Stimulated activated CD8-positive, alpha-beta memory T cell treated with anti-CD3 and anti-CD28 coated beads, Interleukin-4, amount 100 ng/mL, for 24 hours (primary cell): ENCODE measurements at regions not wholly inside any gene's neighbourhood (a gene's known extent, or its start where the extent isn't known, plus 50 kb on each side); places are given as distances from the start of the nearest gene placed in this dataset.
"Not testable (repeated sequence)": the region's sequence is repeated elsewhere in the genome, so short reads cannot be mapped to it uniquely, and the experiment has no call there.

Source experiments
- DNase-seq: peaks from one replicate; pipeline ENCODE4 v3.0.0-alpha.2; 2020; ENCODE audit warnings: low read depth

DNA sequence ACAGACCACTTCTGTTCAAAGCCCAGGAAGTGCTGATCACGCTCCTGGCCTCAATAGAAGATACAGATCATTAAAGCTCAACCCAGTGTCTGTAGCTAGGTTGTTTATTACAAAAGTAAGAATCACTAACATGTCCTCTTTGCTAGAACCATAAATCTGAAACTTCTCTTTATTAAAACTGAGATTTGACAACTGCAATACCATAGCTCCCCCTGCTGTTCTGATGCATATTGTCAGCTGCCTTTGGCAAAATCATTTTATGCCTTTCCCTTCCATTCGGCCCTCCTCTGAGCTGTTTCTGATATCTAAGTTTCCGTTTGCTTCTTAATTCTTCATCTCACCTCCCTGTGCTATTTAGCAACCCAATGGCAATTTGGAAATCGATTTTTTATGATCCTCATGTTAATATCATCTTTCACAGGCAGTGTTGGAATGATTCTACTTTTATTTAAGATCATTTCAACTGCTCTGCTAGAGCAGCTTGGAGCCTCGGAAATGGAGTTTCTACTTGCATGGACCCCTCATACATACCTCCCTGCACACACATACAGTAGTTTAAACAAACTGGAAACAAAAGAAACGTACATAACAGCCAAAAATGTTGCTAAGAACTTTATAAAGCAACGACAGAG lies 998.8 kb downstream of the MAT2B start:
- DNase-seq = no peak

DNA sequence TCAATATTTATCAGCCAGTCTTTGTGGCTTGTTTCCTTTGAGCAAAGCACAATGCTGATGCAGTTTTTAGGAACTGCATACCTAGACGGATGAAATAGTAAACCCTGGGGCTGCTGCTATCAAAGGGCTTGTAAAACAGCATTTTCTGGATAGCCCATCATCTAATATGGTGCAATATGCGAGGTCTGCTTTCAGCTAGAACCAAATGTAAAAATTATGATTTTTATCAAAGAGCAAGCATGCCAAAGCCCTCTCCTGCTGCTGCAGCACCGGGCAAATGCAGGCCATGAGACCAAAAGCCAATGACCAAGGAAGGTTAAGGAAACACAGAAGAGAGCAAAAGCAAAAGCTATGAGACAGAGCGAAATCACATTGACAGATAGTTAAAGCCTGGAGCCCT lies 1000.4 kb downstream of the MAT2B start:
- DNase-seq = no peak

DNA sequence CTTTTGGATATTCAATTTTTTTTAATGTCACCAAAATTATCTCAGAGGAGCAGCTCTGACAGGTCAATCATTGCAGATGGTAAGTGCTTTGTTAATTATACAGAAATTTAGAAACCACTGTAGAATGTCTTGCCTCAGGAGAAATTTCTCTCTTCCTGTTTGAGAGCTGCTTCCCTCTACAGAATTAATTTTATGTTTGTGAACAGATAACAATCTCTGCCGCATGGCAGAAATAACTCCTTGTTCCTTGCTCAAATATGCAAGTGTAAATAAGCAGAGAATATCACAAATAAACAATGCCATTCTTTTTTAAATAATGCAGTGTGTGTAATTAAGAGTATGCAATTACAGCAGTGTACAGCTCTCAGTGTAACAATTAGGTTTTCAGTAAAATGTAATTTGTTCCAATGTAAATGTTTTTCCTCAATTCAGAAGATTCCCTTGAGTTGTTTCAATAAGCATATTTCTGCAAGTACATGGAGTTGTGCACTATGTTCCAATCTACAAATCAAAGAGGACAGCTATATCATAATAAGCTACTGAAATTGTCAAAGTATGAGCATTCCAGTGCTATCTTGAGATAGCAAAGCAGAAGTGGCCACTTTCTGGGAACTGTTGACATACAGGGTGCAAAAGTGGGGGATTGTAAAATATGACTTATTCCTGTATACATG lies 1012.8 kb downstream of the MAT2B start:
- no peak for DNase-seq

DNA sequence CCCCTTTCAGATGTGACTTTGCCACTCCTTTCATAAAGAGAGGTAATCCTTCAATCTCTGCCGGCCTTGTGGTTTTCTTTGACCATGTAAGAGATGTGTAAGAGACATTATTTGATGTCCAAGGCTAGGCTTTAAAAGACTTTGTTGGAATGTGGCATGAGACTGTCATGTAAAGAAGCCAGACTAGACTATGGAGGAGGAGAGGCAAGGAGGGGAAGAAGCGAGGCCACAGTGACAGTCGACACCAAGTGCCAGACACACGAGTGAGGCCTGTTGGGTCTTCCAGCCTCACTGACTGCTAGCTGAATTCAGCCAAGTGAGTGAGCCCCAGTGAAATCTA lies 1013.3 kb downstream of the MAT2B start:
- no peak for DNase-seq

DNA sequence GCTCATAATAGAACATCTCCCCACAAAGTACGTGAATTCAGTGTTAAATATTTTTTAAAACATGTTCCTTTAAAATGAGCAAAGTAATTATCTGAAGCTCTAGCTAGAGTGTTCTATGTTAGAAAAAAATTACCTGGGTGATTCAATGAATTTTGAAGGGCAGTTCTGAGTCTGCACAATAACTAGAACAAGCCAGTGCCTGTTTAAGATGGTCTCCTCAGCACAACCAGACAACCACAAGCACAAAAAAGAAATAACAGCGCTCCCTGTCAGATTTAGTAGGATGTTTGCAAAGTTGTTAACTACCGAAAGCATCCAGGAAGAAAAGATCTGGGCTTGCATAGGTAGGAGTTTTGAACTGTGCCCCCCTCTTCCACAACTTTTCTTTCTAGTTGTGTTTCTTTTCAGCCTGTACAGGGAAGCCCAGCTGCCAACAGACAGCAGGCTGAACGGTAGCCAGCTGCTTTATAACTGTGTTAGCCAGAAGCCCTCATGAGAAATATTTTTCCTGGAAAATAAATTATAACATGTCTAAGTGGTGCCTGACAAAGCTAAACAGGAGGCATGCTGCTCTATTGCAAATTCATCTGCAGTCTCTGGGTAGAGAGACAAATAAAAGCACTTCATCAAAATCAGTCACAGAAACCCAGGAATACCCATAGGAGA lies 1026.9 kb downstream of the MAT2B start:
- no peak for DNase-seq

DNA sequence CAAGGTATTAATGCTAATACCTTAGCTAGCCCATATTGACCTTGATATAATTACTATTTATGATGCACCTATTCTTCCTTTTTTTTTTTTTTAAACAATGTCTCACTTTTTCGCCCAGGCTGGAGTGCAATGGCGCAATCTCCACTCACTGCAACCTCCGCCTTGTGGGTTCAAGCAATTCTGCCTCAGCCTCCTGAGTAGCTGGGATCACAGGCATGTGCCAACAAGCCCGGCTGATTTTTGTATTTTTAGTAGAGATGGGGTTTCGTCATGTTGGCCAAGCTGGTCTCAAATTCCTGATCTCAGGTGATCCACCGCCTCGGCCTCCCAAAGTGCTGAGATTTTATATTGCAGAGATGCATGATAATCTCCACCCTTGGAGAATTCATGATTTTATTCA lies 1028.0 kb downstream of the MAT2B start:
- DNase-seq = not testable (repeated sequence)

DNA sequence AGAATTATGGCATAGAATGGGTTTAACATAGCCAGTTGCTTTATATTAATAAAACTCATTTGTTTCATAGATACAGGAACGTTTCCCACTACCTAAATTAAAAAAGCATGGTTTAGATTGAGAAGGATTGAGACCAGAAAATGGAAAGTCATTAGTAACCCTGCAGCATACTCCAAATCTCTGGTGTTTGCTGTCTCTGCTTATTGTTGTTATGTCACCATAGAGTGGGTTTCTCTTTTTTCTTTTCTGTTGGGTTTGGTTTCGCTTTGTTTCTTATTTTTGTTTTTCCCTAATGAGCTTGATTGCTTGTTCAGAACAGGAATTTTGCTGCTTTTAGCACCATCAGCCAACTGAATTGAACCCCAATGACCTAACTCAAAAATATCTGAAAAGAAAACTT lies 1034.8 kb downstream of the MAT2B start:
- no peak for DNase-seq

DNA sequence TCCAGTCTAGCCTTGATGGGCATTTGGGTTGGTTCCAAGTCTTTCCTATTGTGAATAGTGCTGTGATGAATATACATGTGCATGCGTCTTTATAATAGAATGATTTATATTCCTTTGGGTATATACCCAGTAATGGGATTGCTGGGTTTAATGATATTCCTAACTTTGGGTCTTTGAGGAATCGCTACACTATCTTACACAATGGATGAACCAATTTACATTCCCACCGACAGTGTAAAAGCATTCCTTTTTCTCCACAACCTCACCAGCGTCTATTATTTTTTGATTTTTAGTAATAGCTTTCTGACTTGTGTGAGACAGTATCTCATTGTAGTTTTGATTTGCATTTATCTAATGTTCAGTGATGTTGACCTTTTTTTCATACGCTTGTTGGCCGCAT lies 1040.1 kb downstream of the MAT2B start:
- DNase-seq = no peak

DNA sequence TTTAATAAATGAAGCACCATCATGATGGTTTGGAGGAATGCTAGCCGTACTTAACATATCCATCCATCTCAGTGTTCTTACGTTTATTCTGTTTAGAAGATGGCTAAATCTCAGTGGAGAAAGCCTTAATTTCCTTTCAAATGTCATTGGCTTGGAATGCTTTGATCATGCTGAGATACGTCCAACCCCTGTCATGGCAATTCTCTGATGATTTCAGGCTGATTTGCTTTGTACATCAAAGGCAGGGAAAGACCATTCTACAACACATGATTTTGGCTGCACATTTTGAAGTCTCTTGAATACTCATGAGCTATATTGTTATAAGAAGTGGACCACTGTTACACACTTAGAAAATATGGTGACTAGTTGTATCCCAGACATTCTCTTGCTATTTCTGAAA lies 1048.4 kb downstream of the MAT2B start:
- DNase-seq = no peak

DNA sequence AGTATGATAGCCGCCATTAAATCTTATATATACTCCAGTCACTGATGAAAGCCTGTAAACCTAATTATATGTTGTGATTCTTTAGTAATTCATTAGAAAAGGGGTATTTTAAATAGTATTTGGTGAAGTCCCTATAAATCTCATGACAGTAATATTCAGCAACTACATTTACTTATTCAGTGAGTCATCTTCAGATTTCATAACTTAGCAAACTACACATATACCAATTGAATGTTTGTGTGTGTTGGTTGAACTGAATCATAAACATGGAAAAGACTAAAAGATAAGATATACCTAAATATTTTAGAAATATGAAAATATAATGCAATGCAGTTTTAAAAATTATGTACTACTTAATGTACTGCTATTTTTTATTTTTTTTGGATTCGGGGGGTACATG lies 1050.4 kb downstream of the MAT2B start:
- DNase-seq = no peak

DNA sequence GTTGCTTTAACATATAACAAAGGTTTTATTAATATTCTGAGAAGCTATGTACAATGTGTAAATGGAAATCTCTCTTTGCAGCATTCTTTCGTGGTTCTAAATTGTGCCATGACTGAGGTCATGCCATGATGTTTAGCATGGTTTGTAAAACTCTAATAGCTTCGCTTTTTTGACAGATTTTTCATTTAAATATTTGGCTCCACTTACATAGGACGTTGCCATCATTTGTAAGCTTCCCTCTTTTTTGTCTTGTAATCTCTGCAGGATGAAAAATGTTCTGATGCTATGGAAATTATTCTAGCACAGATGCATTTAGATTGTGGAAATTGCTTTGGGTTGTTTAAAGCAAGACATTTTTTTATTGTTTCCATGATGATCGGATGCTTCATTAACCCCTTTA lies 1054.8 kb downstream of the MAT2B start:
- no peak for DNase-seq

DNA sequence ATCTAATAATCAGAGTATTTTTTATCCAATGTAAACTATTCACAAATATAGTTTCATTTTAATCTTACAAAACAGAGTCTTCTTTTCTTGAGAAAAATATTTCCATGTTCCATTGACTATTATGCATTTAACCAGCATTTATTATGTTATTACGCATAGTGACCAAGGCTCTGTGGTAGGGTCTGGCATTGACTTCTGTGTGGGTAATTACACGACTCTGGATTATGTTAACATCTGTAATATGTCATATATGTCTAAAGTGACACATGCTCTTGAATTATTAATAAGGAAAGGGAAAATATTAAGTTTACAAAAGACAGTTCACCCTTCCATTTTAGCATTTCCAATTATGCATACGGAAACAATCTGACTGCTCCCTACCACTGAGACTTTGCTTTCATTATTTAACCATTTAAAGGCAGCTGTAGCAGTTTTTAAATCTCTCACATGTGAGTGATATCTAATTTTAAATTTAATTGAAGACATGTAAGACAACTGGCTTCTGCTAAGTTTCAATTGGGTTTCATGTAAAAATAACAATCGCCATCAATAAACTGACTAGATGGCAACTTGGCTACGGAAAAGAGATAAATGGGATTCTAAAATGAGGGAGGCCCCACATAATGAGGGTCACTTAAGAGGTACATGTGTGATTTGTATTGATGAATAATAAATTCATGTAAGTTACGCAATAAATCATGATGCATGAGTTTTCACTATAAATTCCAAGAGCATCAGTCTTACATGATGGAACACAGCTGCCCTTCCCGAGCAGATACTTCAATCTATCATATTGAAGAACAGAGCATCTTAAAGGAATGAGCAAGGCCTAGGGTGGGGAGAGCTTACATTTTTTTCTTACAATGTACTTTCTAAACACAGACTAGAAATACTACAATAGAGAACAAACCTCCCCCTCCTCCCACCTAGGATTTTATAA lies 1056.8 kb downstream of the MAT2B start:
- DNase-seq = no peak

DNA sequence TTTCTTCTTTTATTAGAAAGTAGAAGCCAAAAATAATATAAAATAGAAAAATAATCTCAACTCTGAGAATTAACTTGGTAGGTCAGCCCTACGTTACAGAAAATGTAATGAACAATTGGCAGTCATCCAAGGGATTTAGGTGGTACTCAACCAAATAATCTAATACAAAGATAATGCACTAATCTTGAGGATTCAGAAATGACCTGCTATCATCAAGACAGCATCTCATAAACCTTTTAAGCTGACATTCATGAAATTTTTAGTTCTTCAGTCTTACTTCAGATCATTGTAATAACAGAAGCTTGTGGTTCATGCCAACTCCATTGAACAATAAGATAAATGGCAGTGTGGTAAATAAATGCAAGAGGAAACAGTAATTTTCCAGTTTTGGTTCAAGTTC lies 1058.0 kb downstream of the MAT2B start:
- DNase-seq = no peak

DNA sequence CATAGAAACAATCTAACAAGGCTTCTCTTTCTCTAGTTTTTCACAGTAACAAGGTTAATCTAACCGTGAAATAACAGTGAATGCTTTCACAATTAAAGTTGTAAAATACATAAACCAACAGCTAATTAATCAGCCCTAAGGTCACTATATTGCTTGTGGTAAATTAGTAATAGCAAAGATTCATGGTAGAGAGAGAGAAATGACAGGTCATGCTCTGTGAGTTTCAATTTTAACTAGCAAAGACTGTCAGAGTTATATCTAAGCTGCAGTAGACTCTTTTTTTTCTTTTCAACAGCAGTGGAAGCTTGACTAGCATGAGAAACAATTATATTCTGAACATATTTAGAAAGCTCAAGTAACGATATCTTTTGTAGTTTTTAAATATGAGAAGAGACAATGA lies 1068.0 kb downstream of the MAT2B start:
- DNase-seq = no peak

DNA sequence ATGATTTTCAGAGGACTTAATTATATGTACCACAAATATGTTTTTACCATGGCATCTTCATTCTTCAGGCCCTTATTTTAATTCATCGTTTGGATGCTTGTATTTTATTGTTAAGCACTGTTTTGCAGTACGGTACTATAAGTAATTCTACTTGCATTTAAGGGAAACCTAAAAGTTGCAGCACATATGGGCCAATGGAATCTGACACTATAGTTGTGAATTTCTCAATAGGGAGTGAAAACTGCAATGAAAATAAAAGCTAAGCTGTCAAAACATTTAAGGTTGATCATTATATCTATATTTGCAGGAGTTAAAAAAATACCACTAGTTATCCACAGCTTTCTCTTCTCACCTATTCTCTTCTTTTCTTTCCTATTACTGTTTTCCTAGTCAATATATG lies 1071.8 kb downstream of the MAT2B start:
- DNase-seq = no peak

DNA sequence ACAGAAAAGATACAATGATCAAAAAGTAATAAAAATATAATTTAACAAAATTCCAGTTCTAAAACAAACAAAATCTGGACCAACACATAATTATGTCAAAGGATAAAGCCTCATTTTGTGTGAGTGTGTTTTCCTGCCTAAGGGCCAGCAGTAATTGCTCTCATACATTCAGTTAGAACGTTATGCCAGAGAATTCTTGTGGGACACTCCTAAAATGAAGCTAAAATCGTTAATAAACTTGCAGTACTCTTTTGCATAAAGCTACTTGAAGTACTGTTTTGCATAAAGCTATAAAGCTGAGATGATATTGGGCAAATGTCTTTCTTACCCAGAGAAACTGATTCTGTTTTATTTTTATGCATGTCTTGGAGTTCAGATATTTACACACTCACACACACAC lies 1072.3 kb downstream of the MAT2B start:
- no peak for DNase-seq

DNA sequence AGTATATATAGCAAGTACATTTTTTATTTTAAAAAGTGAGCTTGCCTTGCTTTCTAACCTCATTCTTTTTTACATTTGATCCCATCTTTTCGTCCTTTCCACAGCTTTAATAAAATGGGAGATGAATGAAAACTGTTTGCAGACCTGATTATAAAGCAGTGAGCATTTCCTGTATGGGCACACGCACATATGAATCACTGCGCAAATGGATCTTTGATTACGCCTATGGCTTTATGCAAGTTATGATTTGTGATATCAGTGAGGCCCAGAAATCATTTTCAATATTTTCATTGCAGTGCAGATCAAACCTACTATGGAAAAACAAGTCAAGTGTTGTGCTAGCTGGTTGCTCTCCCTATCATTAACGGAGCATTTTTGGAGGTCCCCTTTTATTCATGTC lies 1073.0 kb downstream of the MAT2B start:
- no peak for DNase-seq

DNA sequence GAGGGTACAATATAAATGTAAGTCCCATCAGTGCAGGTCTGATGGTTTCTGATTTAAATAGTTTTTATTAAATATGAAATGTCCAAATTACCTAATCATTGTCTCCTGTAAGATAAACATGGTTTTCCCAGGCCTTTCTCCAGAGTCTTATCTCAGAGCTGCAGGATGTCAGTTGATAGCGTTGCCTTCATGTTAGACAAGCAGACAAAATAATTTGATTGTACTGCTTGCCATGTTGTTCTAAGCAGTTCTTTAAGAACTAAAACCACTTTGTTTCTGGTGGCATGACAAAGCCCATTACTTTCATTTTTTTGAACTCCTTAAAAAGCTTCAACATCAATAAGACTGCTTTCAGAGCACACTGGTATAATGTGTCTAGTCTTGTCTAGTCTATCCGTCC lies 1073.5 kb downstream of the MAT2B start:
- DNase-seq = no peak

DNA sequence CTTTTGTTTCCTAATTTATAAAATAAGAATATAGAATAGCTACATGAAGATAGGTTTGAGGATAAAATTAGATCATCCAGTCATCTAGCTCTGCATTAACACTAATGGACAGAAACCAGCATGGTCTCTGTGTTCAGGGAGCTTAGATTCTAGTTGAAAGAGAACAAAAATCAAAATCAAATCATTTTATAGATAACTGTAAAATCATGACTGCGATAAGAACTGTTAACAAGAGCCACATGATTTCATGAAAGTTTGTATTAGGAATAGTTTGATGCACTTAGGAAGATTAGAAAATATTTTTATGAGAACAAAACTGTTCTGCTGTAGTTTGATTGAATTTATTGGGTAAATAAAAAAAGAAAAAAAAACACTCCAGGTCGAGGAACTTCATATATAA lies 1074.7 kb downstream of the MAT2B start:
- DNase-seq = no peak

DNA sequence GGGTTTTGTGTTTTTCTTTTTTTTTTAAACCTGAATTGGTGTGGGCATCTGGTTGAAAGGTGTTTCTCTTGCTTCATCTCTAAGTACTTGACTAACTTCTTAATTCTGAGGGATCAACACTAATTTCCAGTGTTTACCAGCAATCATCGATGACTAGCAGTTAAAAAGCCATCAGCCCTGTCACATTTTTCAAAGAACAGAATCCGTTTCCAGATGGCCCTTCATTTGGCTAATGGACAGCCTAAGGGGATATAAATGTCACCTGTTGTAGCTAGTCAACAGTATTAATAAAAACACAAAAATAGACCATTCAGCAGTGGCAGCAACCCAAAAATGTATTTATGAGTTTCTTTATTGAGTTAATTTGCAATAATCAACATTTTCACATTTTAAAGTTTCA lies 1076.5 kb downstream of the MAT2B start:
- DNase-seq = no peak

DNA sequence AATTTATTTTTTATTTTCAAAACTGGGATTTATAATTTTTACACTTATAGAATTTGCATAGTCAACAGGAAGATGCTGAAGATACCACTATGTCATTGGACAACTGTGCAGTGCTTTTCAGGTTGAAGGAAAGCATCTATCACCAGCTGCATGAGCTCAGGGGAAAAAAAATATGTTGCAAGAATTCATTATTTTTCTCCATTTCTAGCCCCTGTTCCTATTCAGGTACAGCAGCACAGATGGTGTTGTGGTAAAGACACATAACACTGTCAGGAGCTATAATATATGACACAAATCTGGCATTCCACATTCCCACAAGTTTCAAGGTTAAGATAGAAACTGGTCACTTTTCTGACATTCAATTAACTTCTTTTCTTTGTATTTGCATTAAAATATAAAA lies 1088.6 kb downstream of the MAT2B start:
- no peak for DNase-seq

DNA sequence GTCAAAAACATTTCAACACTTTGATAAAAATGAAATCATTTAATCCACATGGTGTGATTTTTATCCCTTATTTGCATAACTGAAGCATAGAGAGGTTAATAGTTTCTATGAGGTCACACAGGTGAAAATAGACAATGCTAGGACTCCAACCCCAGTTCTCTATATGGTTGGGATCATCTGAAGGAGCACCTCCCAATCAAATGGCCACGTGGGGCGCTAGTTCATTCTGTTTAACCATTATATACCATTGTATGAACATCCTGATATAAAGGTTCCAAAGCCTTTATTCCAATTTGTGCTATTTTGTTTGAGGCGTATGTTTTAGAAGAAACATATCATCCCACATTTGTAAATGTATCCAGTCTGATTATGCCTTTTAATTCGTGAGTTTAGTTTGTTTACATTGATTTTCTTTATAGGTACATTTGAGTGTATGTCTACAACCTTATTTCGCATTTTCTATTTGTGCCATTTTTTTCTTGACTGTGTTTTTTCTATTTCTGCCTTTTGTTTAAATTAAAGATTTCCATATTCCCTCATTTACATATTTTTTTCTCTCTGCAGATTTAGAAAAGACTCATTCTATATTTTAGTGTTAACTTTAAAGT lies 1092.0 kb downstream of the MAT2B start:
- no peak for DNase-seq
